ENCODE measurements at regions not wholly inside any gene's neighbourhood (a gene's known extent, or its start where the extent isn't known, plus 50 kb on each side); places are given as distances from the start of the nearest gene placed in this dataset.
A peak's percentile ranks its signal among the peaks of the same experiment; 100 is the strongest.

DNA sequence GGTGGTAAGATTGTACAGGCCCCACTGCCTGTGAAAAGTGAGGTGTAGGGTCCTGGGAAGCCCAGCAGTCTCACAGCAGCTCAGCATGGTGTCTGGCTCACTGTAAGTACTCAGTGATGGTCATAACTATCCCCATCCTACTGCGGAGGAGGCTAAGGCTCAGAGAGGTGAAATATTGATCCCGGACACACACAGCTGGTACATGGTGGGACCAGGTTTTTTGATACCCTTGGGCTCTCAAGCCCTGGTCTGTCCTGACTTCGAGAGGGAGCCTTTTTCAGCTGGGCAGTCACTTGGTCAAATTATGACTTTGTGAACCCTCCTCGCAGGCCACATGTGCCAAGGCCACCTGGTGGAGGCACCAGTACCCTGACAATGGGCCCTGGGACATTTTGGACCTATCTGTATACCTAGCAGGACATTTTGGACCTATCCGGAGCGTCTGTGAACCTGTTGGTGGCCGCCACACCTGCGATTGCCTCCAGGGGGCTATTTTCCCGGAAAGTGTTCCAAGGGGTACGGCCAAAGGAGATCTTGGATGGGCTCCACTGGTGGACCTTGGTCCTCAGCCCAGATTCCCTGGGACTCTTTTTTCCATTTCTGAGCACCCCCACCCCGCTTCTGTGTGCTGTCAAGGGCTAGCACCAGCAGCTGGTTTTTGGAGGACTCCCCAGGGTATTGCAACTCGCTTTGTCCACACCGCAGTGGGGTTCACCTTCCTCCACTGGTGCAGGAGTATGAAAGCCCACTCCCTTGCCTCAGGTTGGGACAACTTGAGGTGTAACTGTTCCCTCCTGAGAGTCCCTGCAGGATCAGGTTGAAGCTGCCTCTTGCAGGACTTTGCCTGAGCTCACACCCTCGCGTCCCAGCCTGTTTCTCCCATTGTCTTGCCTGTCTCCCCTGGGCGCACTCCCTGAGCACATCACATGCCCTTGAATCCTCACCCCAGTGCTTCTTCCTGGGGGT is 83.6 kb upstream of the NKD1 start:
- no peak for DNase-seq (ENCODE audit: low read depth)
- no peak overlapping the region for H3K4me3 ChIP-seq (ENCODE audit: low read length)
- TF ChIP-seq, protein P1, sequence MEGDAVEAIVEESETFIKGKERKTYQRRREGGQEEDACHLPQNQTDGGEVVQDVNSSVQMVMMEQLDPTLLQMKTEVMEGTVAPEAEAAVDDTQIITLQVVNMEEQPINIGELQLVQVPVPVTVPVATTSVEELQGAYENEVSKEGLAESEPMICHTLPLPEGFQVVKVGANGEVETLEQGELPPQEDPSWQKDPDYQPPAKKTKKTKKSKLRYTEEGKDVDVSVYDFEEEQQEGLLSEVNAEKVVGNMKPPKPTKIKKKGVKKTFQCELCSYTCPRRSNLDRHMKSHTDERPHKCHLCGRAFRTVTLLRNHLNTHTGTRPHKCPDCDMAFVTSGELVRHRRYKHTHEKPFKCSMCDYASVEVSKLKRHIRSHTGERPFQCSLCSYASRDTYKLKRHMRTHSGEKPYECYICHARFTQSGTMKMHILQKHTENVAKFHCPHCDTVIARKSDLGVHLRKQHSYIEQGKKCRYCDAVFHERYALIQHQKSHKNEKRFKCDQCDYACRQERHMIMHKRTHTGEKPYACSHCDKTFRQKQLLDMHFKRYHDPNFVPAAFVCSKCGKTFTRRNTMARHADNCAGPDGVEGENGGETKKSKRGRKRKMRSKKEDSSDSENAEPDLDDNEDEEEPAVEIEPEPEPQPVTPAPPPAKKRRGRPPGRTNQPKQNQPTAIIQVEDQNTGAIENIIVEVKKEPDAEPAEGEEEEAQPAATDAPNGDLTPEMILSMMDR (conservative IDR thresholded peaks at IDR 0.05; ENCODE audit: low read depth, low read length): peak; percentile 11

DNA sequence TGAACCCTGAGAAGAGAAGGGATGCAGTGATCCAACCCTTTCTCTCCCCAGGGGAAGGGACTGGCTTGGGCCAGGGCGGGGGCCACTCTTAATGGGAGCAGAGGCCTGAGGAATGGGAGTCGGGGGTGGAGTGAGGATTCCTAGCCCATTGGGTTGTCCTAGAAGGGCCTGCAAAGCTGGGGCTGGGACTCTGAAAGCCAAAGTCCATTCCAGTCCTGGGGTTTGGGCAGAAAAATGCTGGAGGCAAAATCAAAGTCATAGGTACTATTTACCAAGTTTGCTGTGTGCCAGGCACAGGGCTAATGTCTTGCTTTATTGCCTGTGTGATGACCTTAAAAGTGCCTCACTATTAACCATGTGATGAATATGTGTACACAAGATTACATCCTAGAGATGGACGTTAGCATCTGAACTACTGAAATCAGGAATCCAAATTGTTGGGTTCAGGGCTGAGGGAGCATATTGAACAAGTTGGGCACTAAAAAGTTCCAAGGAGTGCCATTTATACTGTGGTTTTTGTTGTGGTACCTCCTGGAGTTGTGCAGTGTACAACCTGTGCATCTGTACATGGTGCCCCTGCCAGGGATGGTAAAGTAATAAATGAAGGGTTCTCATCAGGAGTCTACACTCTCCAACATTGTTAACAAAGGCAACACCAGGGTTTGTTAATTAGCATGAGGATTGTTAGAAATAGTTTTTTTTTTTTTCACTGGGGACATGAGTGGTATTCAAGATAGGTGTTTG is 84.4 kb upstream of the NKD1 start:
- DNase-seq (ENCODE audit: low read depth): no peak
- no peak overlapping the region for H3K4me3 ChIP-seq (ENCODE audit: low read length)
- TF ChIP-seq, protein P1 (conservative IDR thresholded peaks at IDR 0.05; ENCODE audit: low read depth, low read length): no peak

DNA sequence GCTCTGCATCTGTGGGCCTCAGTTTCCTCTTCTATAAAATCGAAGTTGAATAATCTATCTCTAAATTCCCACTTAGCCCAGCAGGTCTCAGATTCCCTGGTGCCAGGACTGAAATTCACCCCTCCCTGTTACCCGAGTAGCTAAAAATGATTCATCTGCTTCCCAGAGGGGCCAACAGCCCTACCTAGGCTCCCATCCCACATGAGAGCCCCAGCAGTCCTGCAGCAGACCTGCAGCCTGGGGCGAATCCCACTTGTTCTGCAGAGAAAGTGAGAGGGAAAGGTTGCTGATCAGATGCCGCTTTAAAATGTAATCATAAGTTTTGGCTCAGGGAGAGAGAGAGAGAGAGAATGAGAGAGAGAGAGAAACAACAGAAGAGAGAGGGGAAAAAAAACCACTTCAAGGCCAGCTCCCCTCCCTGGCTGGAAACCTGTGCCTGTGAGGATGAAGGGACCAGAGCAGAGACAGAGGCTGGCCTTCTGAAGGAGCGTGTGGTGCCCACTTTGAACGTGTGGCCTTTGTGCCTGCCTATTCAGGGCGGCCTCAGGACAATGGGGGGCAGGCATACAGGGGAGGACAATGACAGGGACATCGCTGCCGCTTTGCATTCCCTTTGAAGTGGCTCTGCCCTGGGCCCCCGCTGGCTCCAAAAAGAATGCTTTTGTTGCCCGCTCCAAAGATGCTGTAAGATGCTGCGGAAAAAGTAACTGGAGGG is 85.2 kb upstream of the NKD1 start:
- no peak for DNase-seq (ENCODE audit: low read depth)
- H3K4me3 ChIP-seq (ENCODE audit: low read length): no peak overlapping the region
- TF ChIP-seq, protein P1 (conservative IDR thresholded peaks at IDR 0.05; ENCODE audit: low read depth, low read length): no peak

DNA sequence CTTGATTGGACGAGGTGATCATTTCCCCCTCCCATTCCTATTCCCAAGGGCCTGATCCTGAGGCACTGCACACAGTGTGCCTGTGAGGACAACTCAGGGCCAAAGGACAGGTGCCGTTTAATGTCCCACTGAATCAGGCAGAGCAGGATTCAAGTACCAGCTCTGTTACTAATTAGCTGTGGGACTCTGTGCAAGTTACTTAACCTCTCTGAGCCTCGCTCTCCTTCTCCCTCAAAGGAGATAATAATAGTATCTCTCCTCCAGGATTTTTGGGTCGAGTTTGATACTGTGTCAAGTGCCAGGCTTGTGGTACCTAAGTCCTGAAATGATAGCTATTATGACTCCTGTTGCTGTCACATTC is 86.8 kb upstream of the NKD1 start:
- TF ChIP-seq, protein P1 (conservative IDR thresholded peaks at IDR 0.05; ENCODE audit: low read depth, low read length): no peak
- H3K4me3 ChIP-seq (ENCODE audit: low read length): no peak overlapping the region
- DNase-seq (ENCODE audit: low read depth): no peak

DNA sequence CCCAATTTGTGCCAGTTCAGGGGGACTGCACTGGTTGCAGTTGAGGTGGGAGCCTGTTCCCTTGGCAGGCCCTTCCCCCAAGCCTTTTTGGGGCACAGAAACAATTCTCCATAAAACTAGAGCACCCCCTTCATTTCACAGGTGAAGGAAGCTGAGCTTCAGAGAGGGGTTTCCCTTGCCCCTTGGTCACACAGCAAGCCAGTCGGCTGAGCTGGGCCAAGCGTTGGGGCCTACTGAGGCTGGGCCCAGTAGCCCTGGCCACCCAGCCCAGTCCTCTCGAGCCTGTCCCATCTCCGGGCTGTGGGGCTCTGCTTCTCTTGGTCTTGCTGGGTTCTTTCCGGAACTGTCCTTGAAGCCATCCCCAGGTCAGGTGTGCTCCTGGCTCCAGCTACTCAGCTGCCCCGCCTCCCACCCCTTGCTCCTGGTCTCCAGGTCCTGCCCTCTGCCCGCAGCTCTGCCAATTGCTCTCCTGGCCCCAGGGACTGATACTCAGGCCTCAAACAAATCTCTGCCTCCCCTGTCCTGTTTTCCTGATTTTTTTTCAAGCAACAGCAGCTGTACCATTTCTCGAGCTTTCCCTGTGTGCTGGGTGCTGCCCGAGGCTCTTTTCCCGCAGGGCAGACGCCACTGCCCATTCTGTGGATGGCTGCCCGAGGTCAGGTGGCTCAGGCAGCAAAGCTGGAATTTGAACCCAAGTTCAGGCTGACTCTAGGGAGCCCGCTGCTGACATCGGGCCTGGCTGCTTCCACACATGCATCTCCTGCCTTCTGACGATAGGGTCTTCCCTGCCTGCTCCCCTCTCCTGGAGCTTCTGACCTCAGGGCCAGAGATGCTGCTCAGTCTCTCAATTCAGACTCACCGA is 87.4 kb upstream of the NKD1 start:
- TF ChIP-seq, protein P1 (conservative IDR thresholded peaks at IDR 0.05; ENCODE audit: low read depth, low read length): no peak
- no peak for DNase-seq (ENCODE audit: low read depth)
- H3K4me3 ChIP-seq (ENCODE audit: low read length): no peak overlapping the region

DNA sequence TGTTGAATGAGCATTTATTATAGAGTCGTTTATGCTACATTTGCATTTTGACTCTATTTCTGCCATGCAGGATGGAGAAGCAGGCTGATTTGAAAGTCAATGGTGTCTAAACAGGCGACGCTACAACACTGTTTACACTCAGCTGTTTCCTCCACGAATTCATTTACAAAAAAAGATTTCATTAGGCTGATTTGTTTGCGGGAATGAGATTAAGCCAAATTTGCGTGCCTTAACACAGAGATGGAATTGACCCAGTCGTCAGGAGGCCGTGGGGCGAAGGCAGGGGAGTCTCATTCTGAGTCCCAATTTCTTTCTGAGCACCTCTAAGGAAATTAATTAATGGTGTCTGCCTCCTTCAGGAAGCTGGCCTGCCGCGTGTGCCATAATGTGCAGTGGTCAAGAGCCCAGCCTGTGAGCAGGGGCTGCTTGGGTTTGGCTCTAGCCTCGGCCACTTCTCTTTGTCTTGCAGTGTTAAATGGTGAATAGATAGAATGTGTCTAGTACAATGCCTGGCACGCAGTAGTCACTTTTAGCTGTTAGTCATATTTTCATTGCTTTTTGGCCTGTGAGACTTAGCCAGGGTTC is 88.6 kb upstream of the NKD1 start:
- DNase-seq (ENCODE audit: low read depth): no peak
- TF ChIP-seq, protein P1 (conservative IDR thresholded peaks at IDR 0.05; ENCODE audit: low read depth, low read length): no peak
- no peak overlapping the region for H3K4me3 ChIP-seq (ENCODE audit: low read length)
